Fibroblast of the aortic adventitia (primary cell): ENCODE measurements at regions not wholly inside any gene's neighbourhood (a gene's known extent, or its start where the extent isn't known, plus 50 kb on each side); places are given as distances from the start of the nearest gene placed in this dataset.

Experiments
- DNase-seq: peaks from one replicate; pipeline ENCODE4 v3.0.0-alpha.2; 2010; ENCODE audit warnings: low read depth
- H3K4me3 ChIP-seq: 2 replicates; pipeline ENCODE4 v1.5.1; 2011; ENCODE audit warnings: low read depth, mild to moderate bottlenecking, control low read depth, low read length, moderate library complexity
- CTCF ChIP-seq: IDR thresholded peaks from 2 replicates; pipeline ENCODE4 v1.5.1; 2011; ENCODE audit warnings: mild to moderate bottlenecking, low read length, control low read depth, inconsistent platforms; ENCODE audit not compliant: insufficient read depth

DNA sequence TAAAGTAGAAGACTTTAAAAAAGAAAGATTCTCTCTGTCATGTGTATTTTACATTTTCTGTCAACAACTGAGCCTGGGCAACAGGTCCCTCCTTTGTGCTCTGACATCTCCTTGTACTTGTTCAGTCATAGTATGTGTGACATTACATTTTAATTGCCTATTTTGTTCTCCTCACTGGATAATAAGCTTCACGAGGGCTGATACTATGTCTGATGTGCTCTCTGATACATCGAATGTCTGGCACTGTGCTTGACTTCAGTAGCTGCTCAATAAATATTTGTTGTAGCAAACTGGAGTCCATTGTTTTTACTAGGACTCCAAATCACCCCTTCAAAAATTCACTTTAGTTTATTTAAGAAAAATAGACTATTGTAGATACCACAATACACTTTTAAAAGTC lies 482.0 kb downstream of the RASEF start:
- DNase-seq, result no peak
- TF ChIP-seq CTCF, result no peak
- no peak overlapping the region for H3K4me3 ChIP-seq

DNA sequence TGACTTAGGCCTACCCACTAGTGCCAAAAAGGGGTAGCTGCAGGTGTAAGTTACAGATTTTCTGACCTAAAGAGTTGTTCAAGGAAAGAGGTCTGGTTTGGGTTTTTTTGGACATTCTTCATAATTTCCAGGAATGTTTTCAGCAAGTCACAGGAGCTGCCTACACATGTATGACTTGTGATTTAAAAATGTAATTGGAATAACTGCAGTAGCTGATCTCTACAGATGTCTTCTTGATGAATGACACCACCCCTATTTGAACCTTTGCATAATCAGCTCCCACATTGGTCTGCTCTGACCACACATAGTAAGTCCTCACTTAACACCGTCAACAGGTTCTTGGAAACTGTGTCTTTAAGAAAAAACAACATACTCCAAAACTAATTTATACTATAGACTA lies 481.4 kb downstream of the RASEF start:
- no peak overlapping the region for H3K4me3 ChIP-seq
- no peak for DNase-seq
- no peak for TF ChIP-seq CTCF

- H3K4me3 ChIP-seq, result no peak overlapping the region
- DNase-seq, result no peak
- TF ChIP-seq CTCF, result no peak
Observed at GRCh38 chr9:82581935-82582334, 481.0 kb downstream of the RASEF start.

- TF ChIP-seq CTCF, result no peak
- DNase-seq, result no peak
- no peak overlapping the region for H3K4me3 ChIP-seq
Observed at GRCh38 chr9:82582693-82583092, 480.2 kb downstream of the RASEF start.

GRCh38 chr9:82583524-82583923 lies 479.4 kb downstream of the RASEF start:
- no peak for DNase-seq
- no peak overlapping the region for H3K4me3 ChIP-seq
- no peak for TF ChIP-seq CTCF

DNA sequence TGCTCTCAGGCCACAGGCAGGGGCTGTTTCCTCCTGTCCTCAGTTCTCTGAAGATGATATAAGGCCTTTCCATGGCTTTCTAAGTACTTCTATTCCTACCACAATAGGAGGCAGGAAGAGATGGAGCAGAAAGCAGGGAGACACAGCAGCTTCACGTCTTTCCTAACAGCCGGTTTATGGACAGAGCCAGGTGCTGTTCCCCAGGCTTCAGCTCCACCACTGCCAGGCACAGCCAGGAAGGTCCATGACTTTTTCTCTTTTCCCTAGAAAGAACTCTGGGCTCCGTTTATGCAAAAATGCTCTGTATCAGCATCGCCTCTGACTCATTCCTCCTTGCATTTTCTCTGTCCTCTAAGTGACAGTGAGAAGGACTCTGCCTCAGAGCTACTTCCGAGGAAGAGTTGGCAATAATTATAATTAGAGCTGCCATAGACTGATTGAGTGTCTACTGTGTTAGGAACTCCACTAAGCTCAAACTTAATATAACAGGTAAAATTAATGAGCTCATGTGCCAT lies 478.5 kb downstream of the RASEF start:
- TF ChIP-seq CTCF, result no peak
- H3K4me3 ChIP-seq, result no peak overlapping the region
- no peak for DNase-seq

DNA sequence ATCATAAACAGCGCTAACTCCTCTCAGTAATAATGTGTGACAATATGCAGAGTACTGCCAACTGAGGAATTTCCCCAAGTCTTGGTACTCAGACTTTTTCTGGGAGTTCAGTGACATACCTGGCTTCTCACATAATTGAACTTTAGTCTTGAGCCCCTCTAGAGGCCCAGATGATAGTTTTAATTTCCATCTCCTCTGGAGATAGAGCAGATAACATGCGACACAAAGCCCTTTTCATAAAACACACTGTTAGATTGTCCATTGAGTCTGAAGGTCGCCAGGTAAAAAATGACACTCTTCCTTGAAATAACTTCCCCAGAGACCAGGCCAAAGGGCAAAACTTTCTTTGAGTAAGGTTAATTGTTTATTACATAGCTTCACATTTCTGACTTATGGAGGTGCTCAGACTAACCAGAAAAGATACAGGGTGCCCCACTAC lies 476.0 kb downstream of the RASEF start:
- H3K4me3 ChIP-seq, result no peak overlapping the region
- TF ChIP-seq CTCF, result no peak
- no peak for DNase-seq
